Skin epidermis (tissue), 12 donors: ENCODE measurements at regions not wholly inside any gene's neighbourhood (a gene's known extent, or its start where the extent isn't known, plus 50 kb on each side); places are given as distances from the start of the nearest gene placed in this dataset.
A peak's percentile ranks its signal among the peaks of the same experiment; 100 is the strongest.
"Not testable (repeated sequence)": the region's sequence is repeated elsewhere in the genome, so short reads cannot be mapped to it uniquely, and the experiment has no call there.

Source experiments
- H3K27ac ChIP-seq, 21 experiments: fragments of 200-600 bp; sonication (generic) in 11 of 21; one replicate each; pipeline ENCODE4 v1.5.0; 2020; ENCODE audit warnings: mild to moderate bottlenecking in 3 of 21, inconsistent platforms in 2 of 21, moderate library complexity in 2 of 21
- H3K4me3 ChIP-seq, 7 experiments: fragments of 200-600 bp; sonication (generic) in 2 of 7; one replicate each; pipeline ENCODE4 v1.5.0; 2020; ENCODE audit warnings: inconsistent platforms in 2 of 7, mild to moderate bottlenecking in 2 of 7, moderate library complexity in 1 of 7

DNA sequence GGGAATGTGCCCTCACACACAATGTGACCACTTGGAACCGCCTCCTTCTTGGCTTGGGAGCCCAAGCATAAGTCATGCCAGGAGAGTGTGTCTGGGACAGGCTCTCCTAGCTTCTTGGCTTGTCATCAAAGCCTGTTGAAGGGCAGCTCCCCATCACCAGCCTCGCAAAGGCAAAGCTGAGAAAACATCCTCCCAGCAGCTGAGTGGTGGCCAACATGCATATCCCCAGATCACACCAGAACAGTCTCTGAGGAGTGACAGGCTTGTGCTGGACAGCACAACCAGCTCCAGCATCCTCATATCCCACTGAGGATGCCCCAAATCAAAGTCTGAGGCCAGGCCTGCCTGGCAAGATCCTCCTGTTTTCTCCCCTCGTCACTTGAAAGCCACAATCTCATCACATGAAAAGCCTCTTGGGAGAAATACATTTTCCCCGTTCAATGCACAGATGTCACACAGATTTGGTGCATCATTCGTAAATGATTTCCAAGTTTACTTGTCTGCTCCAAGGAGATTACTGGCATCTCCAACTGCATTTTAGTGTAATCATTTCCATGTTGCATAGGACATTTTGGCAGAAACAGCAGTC, 269.3 kb downstream of the TTC32 start:
- H3K27ac ChIP-seq: peak overlapping the region in 3 of 21 experiments; percentile 3 to 26 (median 23)
- H3K4me3 ChIP-seq: no peak overlapping the region

DNA sequence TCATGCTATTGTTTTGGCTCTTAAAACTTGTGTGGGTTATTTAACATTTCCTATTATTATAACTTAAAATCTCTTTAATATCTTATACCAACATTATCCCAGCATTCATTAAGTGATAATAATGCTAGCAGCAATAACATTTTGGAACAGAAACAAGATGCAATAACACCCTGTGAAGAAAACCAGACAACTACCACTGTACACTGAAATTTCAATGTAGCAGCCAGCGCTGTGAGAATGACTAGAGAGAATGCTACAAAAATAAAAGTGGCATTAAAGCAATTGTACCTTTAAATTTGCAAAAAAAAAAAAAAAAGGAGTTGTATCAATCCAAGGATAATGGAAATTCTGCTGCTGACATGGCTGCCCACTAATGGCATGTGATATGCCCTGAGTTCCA, 269.9 kb downstream of the TTC32 start:
- peak overlapping the region in 1 of 21 experiments; percentile 3 for H3K27ac ChIP-seq

DNA sequence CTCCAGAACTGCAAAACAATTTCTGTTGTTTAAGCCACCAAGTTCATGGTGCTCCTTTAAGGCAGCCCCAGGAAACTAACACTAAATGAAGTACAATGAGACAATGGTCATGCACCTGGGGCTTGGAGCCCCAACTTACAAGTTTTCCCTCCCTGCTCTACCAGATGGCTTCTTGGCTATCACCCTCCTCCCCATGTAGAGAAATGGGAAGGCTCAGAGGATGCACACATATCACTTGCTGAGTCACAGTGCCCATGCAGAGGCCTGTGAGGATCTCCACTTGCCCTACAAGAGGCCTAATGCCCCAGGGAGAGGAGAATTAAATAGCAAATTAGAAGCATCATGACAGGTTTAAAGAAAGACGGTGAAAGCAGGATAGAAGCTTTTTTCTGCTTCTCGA, 270.9 kb downstream of the TTC32 start:
- no peak overlapping the region for H3K4me3 ChIP-seq
- H3K27ac ChIP-seq: peak overlapping the region in 1 of 21 experiments; percentile 20

More for the DNA sequence above, 269.9 kb downstream of the TTC32 start:
- H3K4me3 ChIP-seq: no peak overlapping the region

DNA sequence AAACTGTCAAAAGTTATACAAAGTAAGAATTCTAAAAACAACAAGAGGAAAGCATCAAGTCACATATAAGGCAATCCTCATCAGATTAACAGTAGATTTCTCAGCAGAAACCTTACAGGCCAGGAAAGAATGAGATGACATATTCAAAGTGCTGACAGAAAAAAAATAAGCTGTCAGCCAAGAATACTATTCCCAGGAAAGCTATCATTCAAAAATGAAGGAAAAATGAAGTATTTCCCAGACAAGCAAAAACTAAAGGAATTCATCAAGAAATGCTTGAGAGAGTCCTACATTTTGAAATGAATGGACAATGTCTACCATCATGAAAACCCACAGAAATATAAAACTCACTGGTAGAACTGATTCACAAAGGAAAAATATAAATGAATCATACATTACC, 268.9 kb upstream of the OSR1 start:
- Histone ChIP-seq H3K27ac (no peak overlapping the region), H3K4me3 (no peak overlapping the region)

DNA sequence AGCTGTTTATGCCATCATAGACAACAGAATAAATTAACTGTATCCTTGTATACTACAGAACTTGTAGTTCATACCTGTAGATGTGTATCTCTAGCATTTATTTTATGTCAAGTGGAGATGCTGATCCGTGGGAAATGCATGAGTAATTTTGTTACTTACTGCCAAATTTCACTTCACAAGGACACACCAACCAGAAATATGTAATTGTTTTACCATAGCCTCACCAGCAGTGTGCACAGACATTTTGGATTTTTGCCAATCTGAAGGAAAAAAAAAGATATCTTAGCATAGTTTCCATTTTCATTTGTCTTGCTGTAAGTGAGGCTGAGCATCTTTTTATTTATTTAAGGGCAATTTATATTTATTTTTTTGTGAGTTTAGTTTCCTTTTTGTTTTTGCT, 265.1 kb upstream of the OSR1 start:
- Histone ChIP-seq H3K27ac (no peak overlapping the region), H3K4me3 (no peak overlapping the region)

DNA sequence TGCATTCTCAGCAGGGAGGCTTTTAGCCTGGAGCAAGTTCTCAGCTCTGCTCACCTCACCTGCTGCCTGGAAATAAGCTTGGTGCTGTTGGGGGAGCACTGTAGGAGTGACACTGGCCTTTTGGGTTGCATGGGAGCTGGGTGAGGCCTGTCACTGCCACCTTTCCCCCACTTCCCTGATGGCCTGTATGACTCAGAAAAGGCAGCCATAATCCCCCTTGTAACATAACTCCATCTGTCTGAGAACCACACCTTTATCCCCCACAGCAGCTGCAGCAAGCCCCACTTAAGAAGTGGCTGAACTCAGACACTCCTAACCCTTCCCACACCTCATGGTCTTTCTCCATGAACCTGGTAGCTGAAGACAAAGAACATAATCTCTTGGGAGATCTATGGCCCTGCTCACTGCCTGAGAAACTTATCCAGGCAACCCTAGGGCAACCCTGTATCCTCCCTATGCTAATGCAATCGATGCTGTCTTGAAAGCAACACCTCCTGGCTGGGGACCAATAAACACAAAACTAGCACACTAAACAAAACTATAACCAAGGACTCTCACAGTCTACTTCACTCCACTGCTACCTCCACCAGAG, 258.9 kb upstream of the OSR1 start:
- Histone ChIP-seq H3K4me3 (no peak overlapping the region), H3K27ac (no peak overlapping the region)

DNA sequence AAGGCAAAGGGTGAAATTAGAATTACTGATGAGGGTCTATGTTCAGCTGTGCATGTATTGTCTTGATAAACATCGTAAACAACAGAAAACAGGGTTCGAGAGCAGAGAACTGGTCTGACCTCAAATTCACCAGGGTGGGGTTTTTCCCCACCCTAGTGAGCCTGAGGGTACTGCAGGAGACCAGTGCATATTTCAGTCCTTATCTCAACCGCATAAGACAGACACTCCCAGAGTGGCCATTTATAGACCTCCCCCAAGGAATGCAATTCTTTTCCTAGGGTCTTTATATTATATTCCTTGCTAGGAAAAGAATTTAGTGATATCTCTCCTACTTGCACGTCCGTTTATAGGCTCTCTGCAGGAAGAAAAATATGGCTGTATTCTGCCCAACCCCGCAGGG, 257.0 kb upstream of the OSR1 start:
- H3K4me3 ChIP-seq, H3K27ac ChIP-seq: not testable (repeated sequence)

DNA sequence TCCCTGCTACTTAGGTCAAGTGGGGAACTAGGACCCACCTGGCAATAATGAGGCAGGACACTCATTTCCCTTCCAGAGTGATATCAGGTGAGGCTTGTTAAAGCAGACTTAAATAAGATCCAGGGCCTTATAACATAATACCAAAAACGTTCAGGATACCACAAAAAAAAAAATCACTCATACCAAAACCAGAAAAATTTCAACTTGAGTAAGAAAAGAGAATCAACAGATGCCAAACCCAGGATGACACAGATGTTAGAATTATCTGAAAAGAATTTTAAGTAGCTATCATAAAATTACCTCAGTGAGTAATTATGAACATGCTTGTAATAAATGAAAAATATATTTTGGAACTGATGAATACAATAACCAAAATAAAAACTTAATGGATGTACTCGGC, 255.6 kb upstream of the OSR1 start:
- Histone ChIP-seq H3K27ac (peak overlapping the region in 1 of 21 experiments; percentile 26), H3K4me3 (no peak overlapping the region)

DNA sequence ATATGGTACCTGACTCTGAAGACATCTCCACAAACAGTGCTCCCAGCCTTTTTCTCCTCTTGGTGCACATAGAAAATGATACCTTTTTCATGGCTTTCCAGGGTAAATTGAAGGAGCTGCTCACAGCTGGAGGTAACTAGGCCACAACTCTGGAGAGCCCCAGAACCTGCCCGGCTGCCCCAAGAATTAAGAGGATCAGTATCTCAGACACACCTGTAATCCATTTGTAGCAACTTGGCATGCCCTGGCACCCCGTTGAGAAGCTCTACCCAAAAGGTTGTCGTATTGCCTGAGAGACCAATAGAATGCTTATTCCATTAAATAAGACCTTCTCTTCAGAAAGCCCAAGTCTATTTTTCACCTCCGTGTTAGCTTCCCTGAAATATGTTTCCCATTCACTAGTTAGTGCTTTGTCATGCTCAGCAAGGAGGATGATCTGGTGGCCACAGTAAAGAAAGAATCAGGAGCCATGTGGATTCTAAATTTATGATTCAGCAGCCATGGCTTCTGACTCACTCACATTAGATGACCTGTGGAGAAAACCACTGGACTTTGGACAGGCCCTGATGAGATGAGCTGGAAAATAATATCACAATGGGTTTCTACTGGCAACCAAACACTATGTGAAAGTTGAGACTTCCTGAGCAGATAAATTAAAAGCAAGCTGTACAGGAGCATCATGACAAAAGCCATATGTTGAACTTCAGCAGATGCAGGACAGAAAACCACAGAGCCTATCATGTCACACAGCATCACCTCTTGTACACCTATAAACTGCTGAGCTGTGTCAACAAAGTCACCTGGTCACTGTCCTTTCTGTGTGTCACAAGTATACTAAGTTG, 253.3 kb upstream of the OSR1 start:
- H3K4me3 ChIP-seq: no peak overlapping the region
- peak overlapping the region in 4 of 21 experiments; percentile 10 to 70 (median 49) for H3K27ac ChIP-seq

DNA sequence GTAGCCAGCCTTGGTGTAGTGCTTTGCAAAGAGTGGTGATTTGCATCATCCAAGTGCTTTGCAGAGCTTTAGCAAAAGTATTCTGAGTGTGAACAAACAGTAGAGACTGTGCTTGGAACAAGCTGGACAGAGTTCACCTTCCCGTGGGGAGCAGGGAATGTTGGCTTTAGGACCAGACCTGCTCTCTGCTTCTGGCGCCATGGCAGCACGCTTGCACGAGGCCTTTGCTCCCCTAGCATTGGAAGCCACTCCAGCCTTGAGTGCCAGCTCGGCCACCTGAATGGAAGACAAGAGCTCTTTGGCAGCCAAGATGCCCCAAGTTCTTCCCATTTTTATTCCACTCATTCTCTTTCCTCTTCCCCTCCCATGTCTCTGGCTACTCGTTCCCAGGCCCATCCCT, 250.8 kb upstream of the OSR1 start:
- H3K4me3 ChIP-seq: no peak overlapping the region
- H3K27ac ChIP-seq: peak overlapping the region in 1 of 21 experiments; percentile 13

DNA sequence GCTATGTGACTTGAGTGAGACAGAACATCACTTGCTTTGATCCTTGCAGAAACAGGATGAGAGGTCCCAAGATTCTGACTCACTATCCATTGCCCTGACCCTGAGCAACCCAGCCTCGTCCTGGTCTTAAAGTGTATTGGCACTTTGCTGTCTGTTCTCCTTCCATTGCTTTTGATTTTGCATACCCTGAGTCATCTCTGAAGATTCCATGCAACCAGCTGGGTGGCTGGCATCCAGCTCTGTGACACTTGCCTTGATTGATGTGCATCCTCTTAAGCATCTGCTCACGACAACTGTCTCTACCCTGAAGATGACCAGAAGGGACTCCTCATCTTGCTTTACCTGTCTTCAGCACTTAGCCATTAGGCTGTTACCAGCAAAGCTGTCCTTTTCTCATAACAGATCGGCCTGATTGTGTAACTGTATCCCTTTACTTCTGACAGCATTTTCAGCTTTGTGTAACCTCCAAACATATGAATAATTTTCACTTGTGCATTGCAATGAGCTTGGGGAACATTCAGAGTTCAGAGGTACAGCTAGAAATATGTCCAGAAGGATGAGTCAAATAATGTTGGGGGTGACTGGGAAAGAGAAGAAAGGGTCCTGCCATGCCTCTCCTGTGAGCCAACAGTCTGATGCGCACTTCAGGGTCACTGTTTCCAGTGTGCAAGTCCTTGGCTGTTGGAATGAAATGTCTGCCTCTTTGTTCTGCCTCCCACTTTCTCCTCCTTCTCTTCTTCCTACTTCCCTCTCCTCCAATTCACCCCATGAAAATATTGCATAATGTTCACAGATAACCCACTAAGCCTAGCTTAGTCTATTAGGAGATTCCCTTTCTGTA, 249.7 kb upstream of the OSR1 start:
- peak overlapping the region in 6 of 21 experiments; percentile 1 to 72 (median 38) for H3K27ac ChIP-seq

DNA sequence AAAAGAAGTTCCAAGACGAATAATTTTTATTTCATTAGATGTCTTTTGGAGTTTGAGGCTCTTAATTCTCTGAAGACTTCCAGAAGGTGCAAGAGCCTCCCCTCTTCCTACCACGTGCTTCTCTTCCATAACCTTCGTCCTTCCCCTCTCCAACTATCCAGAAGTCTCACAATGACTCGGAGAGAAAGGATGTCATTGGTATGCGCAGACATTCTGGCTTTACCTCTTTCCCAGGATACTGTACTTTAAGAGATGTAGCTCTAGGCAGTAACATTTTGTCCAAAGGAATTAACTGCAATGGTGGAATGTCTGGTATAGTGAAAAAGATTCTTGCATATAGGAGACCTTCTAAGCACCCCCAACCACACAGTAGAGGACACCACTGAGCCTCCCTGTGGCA, 249.0 kb upstream of the OSR1 start:
- peak overlapping the region in 7 of 21 experiments; percentile 1 to 72 (median 34) for H3K27ac ChIP-seq
- no peak overlapping the region for H3K4me3 ChIP-seq

More for the DNA sequence above, 249.7 kb upstream of the OSR1 start:
- H3K4me3 ChIP-seq: no peak overlapping the region

DNA sequence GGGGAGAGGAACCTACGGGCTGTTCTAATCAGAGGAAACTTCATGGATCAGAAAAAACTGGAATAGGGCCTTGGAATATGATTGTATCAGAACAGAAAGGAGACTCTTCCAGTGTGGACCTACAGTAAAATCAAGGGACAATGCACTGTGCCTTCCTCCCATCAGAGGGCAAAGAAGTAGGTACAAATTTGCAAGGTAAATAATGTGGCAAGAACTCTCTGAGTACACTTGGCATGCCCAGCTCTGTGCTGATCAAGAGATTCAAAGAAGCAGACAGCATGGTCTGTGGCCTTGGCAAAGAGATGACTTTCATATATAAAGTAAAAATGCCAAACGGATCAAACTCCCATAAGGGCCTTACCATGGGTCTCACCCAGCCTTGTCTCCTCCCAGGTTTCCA, 242.6 kb upstream of the OSR1 start:
- H3K4me3 ChIP-seq: no peak overlapping the region

DNA sequence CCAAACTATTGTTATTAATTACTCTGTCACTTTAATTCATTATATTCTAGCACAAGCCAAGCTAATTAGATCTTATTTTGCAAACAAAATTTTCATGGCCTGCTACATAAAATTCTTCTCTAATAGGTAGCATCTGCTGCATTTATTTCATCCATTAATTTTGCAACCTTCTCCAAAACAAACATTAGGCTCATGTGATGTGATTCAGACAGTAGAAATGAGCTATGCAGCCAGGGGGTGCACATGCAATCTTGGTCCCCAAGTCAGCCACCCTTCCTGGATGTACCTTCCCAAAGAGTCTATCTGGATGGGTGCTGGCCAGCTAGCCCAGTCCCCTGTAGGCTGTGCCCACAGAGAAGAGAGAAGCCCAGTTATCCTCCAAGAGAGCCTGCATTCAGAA, 242.1 kb upstream of the OSR1 start:
- no peak overlapping the region for H3K4me3 ChIP-seq
- no peak overlapping the region for H3K27ac ChIP-seq

More for the DNA sequence above, 242.6 kb upstream of the OSR1 start:
- H3K27ac ChIP-seq: no peak overlapping the region

DNA sequence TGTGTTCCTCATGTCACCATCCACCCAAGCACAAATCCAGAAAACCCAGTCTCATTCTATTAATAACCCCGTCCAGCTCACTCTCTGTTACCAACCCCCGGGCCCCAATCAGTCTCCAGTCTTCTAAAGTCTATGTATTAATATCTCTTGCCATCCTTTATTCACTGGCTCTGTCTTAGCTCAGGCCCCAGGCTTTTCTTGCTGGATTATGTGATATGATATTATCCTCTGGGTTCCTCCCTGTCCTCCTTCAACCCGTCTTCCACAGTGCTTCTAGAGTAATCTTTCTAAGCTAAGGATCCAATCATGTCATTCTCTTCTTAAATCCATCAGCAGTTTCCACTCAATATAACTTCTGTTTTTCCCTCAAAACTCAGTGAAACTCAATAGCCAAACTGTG, 240.5 kb upstream of the OSR1 start:
- Histone ChIP-seq H3K27ac (no peak overlapping the region), H3K4me3 (no peak overlapping the region)

DNA sequence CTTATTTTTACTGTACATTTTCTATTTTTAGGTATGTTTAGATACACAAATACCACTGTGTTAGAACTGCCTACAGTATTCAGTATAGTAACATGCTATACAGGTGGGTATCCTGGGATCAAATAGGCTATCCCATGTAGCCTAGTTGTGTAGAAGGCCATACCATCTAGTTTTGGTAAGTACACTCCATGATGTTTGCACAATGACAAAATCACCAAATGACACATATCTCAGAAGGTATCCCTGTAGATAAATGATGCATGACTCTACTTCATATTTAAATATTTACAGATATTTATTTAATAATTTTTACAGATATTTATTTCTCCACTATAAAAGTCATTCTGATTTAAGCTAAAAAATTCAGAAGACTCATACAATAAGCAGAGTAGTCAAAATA, 233.8 kb upstream of the OSR1 start:
- Histone ChIP-seq H3K4me3 (no peak overlapping the region), H3K27ac (no peak overlapping the region)

DNA sequence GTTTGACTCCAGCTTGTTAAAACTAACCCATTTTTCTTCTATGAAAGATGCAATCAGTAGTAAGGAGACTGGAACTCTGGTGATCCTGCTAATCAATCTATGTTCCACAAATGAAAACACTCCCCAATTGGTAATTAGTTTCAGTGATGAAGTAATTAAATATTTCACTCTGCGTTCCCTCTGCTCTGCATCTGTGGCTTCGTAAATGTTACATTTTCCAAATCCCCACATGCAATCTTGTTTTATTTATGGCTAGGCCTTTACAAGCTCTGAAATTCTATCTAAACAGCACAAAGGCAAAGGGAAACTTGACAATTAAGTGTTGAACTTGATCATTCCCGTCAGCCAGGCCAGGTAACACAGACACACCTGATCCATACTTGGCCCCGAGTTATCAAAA, 231.4 kb upstream of the OSR1 start:
- H3K4me3 ChIP-seq: no peak overlapping the region

DNA sequence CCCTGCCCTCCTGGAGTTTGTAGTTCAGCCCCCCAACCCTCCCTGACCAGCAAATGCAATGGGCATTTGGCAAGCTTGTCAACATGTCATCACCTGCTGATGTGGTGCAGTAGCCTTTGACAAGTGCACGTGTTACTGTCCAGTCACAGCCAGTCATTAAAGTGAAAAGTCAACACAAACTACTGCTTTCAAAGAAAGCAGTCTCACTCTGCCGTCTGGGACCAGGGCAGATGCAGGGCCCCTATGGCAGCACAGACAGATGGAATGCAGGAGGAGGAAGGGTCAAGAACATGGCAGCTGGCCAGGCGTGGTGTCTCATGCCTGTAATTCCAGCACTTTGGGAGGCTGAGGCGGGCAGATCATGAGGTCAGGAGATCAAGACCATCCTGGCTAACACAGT, 222.4 kb upstream of the OSR1 start:
- Histone ChIP-seq H3K27ac (no peak overlapping the region), H3K4me3 (no peak overlapping the region)

More for the DNA sequence above, 231.4 kb upstream of the OSR1 start:
- no peak overlapping the region for H3K27ac ChIP-seq

DNA sequence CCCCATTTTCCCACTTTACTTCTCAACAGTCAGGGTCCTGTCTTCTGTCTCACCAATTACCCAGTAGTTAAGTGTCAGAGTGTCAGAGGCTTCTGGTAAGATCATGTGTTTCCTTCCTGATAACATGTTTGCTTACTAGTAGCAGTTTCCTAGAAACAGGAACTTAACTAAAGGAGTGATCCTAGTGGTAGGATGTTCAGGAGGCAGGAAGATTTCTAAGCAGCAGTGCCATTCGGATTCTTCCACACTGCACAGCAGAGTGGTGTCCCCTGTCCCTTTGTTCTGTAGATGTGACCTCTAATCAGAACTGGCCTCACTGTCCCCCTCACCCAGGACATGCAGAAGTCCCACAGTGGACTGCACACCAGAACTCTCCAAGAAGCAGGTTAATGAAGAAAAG, 221.8 kb upstream of the OSR1 start:
- Histone ChIP-seq H3K27ac (peak overlapping the region in 1 of 21 experiments; percentile 14), H3K4me3 (no peak overlapping the region)

DNA sequence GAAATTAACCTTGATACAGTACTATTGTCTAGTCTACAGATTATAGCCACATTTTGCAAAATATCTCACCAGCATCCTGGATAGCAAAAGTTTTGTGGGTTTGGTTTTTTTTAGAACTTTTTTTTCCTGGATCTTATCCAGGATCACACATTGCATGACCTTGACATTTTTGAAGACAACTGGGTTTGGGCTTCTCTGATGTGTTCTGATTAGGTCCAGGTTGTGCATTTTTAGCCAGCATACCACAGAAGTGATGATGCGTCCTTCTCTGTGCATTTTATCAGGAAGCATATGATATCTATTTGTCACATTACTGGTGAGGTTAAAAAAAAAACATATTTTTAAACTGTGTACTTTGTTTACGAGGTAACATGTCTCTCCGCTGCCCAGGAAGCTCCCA, 221.0 kb upstream of the OSR1 start:
- Histone ChIP-seq H3K27ac (peak overlapping the region in 2 of 21 experiments; percentile 14 to 22), H3K4me3 (no peak overlapping the region)
